ENCODE measurements at regions not wholly inside any gene's neighbourhood (a gene's known extent, or its start where the extent isn't known, plus 50 kb on each side); places are given as distances from the start of the nearest gene placed in this dataset.

DNA sequence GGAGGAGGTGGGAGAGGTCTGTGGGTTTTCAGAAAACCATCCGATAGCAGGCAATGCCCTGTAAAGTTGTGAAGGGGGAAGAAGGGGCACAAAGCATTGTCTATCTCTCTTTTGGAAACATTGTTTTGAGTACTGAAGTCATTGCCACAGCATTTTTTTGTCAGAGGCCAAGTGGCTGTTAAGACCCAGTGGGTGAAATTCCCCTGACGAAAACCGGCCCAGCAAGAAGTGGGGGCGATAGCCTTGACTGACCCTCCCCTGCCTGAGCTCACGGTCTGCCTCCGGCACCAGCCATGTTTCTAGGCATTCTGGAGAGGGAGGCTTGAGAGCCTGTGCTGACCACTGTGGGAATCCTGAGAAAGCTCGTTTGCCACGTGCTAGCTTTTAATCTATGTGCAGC is 144.7 kb downstream of the RPS24 start:
- intact Hi-C loops (cut with DNase I; ENCODE audit: low total_unique reads) (no loop called here), in situ Hi-C loops (cut with MboI; ENCODE audit: low sequenced_read_pairs in 4 of 4) (no loop called here)

DNA sequence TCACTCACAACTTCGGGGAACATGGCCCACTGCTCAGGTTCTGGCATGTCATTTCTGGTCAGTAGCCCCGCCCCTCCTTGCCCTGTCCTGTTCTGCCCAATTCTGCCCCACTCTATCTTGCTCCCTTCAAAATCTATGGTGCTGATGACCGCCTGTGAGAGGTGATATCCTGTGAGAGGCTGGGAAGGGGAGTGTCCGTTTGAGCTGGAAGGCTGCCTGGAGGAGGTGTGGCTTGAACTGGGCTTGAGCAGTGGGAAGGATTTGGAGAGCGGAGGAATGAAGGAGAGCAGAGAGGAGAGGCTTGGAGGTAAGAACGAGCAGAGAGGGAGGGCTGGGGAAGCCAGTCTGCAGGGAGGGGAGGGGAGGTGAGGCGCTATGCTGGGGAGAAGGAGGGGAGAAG is 145.3 kb downstream of the RPS24 start:
- no peaks in the 10 kb centered on the region for H3K36me3 ChIP-seq
- ATAC-seq (no peak), DNase-seq (no peak)
- H3K4me1 ChIP-seq, result peaks cover 0 to 3% of the 10 kb centered on the region in 2 donors
- intact Hi-C loops (cut with DNase I; ENCODE audit: low total_unique reads), result no loop called here
- peaks cover 0 to 5% (median 3%) of the 10 kb centered on the region in 3 donors for H3K27me3 ChIP-seq
- in situ Hi-C loops (cut with MboI; ENCODE audit: low sequenced_read_pairs in 4 of 4), result no loop called here
- TF ChIP-seq, protein P1, sequence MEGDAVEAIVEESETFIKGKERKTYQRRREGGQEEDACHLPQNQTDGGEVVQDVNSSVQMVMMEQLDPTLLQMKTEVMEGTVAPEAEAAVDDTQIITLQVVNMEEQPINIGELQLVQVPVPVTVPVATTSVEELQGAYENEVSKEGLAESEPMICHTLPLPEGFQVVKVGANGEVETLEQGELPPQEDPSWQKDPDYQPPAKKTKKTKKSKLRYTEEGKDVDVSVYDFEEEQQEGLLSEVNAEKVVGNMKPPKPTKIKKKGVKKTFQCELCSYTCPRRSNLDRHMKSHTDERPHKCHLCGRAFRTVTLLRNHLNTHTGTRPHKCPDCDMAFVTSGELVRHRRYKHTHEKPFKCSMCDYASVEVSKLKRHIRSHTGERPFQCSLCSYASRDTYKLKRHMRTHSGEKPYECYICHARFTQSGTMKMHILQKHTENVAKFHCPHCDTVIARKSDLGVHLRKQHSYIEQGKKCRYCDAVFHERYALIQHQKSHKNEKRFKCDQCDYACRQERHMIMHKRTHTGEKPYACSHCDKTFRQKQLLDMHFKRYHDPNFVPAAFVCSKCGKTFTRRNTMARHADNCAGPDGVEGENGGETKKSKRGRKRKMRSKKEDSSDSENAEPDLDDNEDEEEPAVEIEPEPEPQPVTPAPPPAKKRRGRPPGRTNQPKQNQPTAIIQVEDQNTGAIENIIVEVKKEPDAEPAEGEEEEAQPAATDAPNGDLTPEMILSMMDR (IDR thresholded peaks at IDR 0.05 in 4 of 5, conservative IDR thresholded peaks at IDR 0.05 in 1 of 5), result no peak
- TF ChIP-seq POLR2A (IDR thresholded peaks at IDR 0.05), result no peak
- H3K9me3 ChIP-seq, result no peaks in the 10 kb centered on the region
- H3K27ac ChIP-seq, result no peak overlapping the region
- no peak overlapping the region for H3K4me3 ChIP-seq

More for the DNA sequence above, 144.7 kb downstream of the RPS24 start:
- ATAC-seq (no peak), DNase-seq (no peak)
- no peaks in the 10 kb centered on the region for H3K9me3 ChIP-seq
- H3K4me3 ChIP-seq, result no peak overlapping the region
- no peaks in the 10 kb centered on the region for H3K4me1 ChIP-seq
- no peak overlapping the region for H3K27ac ChIP-seq
- H3K27me3 ChIP-seq, result peaks cover 0 to 5% (median 3%) of the 10 kb centered on the region in 3 donors
- H3K36me3 ChIP-seq, result no peaks in the 10 kb centered on the region
- TF ChIP-seq, protein P1 (IDR thresholded peaks at IDR 0.05 in 4 of 5, conservative IDR thresholded peaks at IDR 0.05 in 1 of 5), result no peak
- no peak for TF ChIP-seq POLR2A (IDR thresholded peaks at IDR 0.05)

DNA sequence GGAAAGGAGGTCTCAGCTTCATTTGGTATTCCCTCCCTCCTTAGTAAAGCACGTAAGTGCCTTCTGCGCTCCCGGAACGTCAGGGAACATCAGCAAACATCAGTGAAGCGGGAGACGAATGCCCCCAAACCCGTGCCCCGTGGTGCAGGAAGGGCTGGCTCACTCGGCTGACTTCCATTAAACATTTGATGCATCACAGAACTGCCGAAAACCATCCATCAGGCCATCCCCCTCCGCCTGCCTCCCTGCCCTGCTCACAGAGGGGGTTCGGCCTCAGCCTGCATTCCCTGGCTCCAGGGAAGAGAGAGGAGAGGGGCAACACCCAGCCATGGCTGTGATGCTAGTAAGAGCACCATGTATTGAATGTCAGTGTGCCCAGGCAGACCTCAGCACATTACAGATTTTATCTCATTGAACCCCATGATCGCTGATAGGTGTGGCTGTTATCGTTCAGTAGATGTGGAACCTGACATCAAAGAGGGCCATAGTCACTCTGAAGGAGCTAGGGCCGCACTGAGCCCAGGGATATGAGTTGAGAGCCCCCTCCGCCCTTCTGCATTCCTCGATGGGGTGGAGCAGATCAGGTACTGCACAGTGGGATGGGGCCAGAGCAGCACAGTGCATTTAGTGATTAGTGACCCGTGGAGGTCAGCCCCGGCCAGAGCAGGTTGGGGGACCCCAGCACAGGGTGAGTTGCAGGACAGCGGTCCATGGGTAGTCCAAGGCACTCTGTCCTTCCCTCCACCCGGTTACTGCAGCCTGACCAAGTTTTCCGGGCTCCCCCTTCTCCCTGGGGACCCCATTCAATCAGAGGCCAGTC is 146.4 kb downstream of the RPS24 start:
- TF ChIP-seq, protein P1 (IDR thresholded peaks at IDR 0.05 in 4 of 5, conservative IDR thresholded peaks at IDR 0.05 in 1 of 5), result no peak
- TF ChIP-seq POLR2A (IDR thresholded peaks at IDR 0.05), result no peak
- DNase-seq (no peak), ATAC-seq (no peak)
- H3K27ac ChIP-seq, result no peak overlapping the region
- H3K9me3 ChIP-seq, result no peaks in the 10 kb centered on the region
- H3K27me3 ChIP-seq, result peaks cover 0 to 5% (median 3%) of the 10 kb centered on the region in 3 donors
- H3K36me3 ChIP-seq, result no peaks in the 10 kb centered on the region
- in situ Hi-C loops (cut with MboI; ENCODE audit: low sequenced_read_pairs in 4 of 4), result no loop called here
- no peak overlapping the region for H3K4me3 ChIP-seq
- intact Hi-C loops (cut with DNase I; ENCODE audit: low total_unique reads), result no loop called here
- peaks cover 0 to 7% of the 10 kb centered on the region in 2 donors for H3K4me1 ChIP-seq

DNA sequence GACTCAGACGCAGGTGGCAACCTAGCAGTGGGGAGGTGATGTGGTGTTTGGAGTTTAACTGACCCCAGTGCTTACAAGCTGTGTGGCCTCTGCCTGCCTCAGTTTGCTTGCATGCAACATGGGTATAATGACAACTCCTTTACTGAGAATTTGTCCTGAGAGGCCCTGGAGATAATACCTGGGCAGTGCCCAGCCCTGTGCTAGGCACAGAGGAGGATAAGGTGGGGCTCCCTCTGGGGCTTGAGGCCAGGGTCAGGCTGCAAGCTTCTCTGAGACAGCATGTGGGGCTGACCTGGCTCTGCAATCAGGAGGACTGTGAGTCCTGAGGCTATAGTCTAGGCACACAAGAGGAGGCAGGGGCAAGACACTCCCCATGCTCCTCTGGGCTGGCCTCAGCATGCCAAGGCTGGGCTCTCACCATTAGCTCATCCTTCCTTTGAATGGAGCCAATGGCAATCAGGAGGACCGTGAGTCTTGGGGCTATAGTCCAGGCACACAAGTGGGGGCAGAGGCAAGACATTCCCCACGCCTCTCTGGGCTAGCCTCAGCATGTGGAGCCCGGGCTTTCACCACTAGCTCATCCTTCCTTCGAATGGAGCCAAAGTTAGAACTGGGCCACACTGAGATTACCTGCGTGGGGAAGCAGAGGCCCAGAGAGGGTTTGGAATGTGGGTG is 147.9 kb downstream of the RPS24 start:
- ATAC-seq, result no peak
- Histone ChIP-seq H3K27ac (no peak overlapping the region), H3K36me3 (no peaks in the 10 kb centered on the region), H3K9me3 (no peaks in the 10 kb centered on the region), H3K4me1 (peaks cover 0 to 11% of the 10 kb centered on the region in 2 donors), H3K27me3 (peaks cover 0 to 5% (median 3%) of the 10 kb centered on the region in 3 donors), H3K4me3 (no peak overlapping the region)
- intact Hi-C loops (cut with DNase I; ENCODE audit: low total_unique reads) (no loop called here), in situ Hi-C loops (cut with MboI; ENCODE audit: low sequenced_read_pairs in 4 of 4) (no loop called here)
- TF ChIP-seq, protein P1 (IDR thresholded peaks at IDR 0.05 in 4 of 5, conservative IDR thresholded peaks at IDR 0.05 in 1 of 5), result no peak
- TF ChIP-seq POLR2A (IDR thresholded peaks at IDR 0.05), result no peak
- no peak for DNase-seq

Data from gastrocnemius medialis (tissue), 4 donors.